Vagina (tissue), 2 donors: ENCODE measurements at regions not wholly inside any gene's neighbourhood (a gene's known extent, or its start where the extent isn't known, plus 50 kb on each side); places are given as distances from the start of the nearest gene placed in this dataset.

Experiments
- DNase-seq, 2 donors: peaks; one replicate each; pipeline ENCODE4 v3.0.0-alpha.2; 2017; ENCODE audit errors: extremely low spot score in 2 of 2
- H3K27ac ChIP-seq: fragments of 200-600 bp; sonication (generic); one replicate; pipeline ENCODE4 v1.5.1; 2019
- H3K27me3 ChIP-seq: fragments of 200-600 bp; sonication (generic); one replicate; pipeline ENCODE4 v1.5.1; 2019
- H3K36me3 ChIP-seq, 2 donors: fragments of 200-600 bp; sonication (generic); one replicate each; pipeline ENCODE4 v1.5.1; 2017 to 2019
- H3K4me1 ChIP-seq: fragments of 200-600 bp; sonication (generic); one replicate; pipeline ENCODE4 v1.5.1; 2019
- H3K4me3 ChIP-seq, 2 donors: fragments of 200-600 bp; sonication (generic); 1 replicate in 1 of 2; 2 replicates in 1 of 2; pipeline ENCODE4 v1.5.1; 2016 to 2019
- H3K9me3 ChIP-seq: fragments of 200-600 bp; sonication (generic); one replicate; pipeline ENCODE4 v1.5.1; 2019
- POLR2A ChIP-seq, 2 donors: fragments of 450-650 bp; IDR thresholded peaks; one replicate each; pipeline ENCODE4 v1.6.1; 2017; ENCODE audit warnings: antibody characterized with exemption in 2 of 2, mild to moderate bottlenecking in 2 of 2, moderate library complexity in 2 of 2
- POLR2AphosphoS5 ChIP-seq, 2 donors: sonication (generic); formaldehyde crosslinking; IDR thresholded peaks; one replicate each; pipeline ENCODE4 v1.9.0; 2017; ENCODE audit warnings: antibody characterized with exemption in 2 of 2, mild to moderate bottlenecking in 2 of 2, low read depth in 1 of 2; ENCODE audit not compliant: insufficient read depth in 1 of 2
- intact Hi-C: fragments of 100-400 bp; cut with DNase I; formaldehyde crosslinking; loops from one replicate; pipeline ENCODE4 v1.15.1; 2023
- TF ChIP-seq, protein P1 (sequence below), 3 experiments: fragments of 450-650 bp in 2 of 3; fragments of 200-600 bp in 1 of 3; sonication (generic) in 1 of 3; IDR thresholded peaks; one replicate each; pipeline ENCODE4 v1.5.1; 2017 to 2019; ENCODE audit warnings: antibody characterized with exemption in 3 of 3, mild to moderate bottlenecking in 2 of 3, moderate library complexity in 2 of 3

DNA sequence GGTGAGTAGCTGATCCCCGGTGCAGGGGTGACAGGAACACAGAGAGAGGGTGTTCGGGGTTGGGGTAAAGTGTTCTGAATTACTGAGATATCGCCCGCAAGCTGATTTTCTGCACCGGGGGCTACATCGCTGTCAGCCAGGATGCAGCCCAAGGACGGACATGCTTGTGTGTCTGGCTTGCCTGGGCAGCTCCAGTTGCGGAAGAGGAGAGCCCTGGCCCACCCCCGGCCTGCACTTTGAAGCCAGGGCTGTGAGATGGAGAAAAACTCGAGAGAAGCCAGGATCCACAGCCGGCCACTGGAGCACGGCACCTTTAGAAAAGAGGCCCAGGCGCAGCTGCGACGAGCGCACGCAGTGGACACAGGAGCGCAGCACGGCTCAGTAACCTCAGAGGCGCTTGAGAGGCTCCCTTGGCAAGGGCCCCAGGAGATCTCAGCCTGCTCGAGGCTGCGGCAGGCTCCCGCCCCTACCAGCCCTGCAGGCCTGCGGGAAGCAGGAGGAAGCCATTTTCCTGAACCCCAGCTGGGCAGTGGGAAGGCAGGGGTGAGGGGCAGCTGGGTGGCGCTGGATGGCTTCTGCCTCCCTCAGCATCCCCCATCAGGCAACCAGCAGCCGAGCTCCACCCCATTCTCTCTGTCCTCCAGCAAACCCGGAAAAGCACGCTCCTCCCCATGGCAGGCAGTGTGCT, 59.2 kb downstream of the C9orf50 start:
- no peak overlapping the region for H3K27ac ChIP-seq
- H3K4me1 ChIP-seq, result peaks cover 6% of the 10 kb centered on the region
- DNase-seq, result no peak
- H3K4me3 ChIP-seq, result no peak overlapping the region
- TF ChIP-seq POLR2A (IDR thresholded peaks at IDR 0.05) (no peak), POLR2AphosphoS5 (IDR thresholded peaks at IDR 0.05; ENCODE audit: insufficient read depth in 1 of 2, low read depth in 1 of 2) (no peak)
- TF ChIP-seq, protein P1, sequence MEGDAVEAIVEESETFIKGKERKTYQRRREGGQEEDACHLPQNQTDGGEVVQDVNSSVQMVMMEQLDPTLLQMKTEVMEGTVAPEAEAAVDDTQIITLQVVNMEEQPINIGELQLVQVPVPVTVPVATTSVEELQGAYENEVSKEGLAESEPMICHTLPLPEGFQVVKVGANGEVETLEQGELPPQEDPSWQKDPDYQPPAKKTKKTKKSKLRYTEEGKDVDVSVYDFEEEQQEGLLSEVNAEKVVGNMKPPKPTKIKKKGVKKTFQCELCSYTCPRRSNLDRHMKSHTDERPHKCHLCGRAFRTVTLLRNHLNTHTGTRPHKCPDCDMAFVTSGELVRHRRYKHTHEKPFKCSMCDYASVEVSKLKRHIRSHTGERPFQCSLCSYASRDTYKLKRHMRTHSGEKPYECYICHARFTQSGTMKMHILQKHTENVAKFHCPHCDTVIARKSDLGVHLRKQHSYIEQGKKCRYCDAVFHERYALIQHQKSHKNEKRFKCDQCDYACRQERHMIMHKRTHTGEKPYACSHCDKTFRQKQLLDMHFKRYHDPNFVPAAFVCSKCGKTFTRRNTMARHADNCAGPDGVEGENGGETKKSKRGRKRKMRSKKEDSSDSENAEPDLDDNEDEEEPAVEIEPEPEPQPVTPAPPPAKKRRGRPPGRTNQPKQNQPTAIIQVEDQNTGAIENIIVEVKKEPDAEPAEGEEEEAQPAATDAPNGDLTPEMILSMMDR (IDR thresholded peaks at IDR 0.05), result no peak
- no peaks in the 10 kb centered on the region for H3K36me3 ChIP-seq
- H3K9me3 ChIP-seq, result no peaks in the 10 kb centered on the region
- intact Hi-C loops, result loop anchor here (10.0 kb wide), 1 partner anchor 417 kb away; no protein-coding TSS in a partner anchor
- H3K27me3 ChIP-seq, result no peaks in the 10 kb centered on the region

DNA sequence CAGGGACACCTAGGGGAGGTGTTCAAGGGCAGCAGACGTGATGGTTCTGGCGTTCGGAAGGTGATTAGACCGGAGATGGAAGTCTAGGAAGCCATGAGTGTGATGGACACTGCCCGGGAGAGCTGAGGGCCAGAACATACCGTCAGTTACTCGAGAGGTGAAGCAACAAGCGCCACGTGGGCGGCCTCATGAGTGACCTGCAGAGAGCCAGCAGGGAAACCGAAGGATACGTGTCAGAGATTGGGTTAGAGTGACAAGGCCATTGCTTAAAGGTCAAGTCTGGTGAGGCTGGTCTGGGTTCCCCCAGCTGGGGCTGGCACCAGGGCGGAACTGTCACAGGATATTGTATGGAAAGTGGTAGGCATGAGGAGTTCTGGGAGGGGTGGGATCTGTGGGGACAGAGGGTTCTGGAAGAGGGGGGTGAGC, 60.0 kb downstream of the C9orf50 start:
- DNase-seq, result no peak
- Histone ChIP-seq H3K36me3 (no peaks in the 10 kb centered on the region), H3K27ac (no peak overlapping the region), H3K9me3 (no peaks in the 10 kb centered on the region), H3K27me3 (no peaks in the 10 kb centered on the region), H3K4me1 (peaks cover 6% of the 10 kb centered on the region), H3K4me3 (no peak overlapping the region)
- TF ChIP-seq POLR2A (IDR thresholded peaks at IDR 0.05) (no peak), POLR2AphosphoS5 (IDR thresholded peaks at IDR 0.05; ENCODE audit: insufficient read depth in 1 of 2, low read depth in 1 of 2) (no peak)
- TF ChIP-seq, protein P1 (IDR thresholded peaks at IDR 0.05), result no peak
- intact Hi-C loops, result loop anchor here (10.0 kb wide), 1 partner anchor 416 kb away; no protein-coding TSS in a partner anchor

DNA sequence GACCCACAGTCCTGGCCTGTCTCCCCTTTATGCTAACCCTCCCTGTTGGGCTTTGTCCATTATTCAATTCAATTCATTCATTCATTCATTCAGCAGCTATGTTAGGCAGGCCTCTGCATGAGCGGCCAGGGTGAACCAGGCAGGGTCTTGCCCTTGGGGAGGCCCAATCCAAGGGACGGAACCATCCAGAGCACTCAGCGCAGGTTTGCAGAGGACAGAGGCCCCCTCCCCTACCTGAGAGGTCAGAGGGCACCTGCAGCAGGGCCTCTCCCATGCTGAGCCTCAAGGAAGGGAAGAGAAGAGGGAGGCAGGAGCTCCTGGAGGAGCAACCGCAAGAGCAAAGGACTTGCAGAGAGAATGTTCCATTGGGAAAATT, 61.4 kb downstream of the C9orf50 start:
- TF ChIP-seq POLR2A (IDR thresholded peaks at IDR 0.05) (no peak), POLR2AphosphoS5 (IDR thresholded peaks at IDR 0.05; ENCODE audit: insufficient read depth in 1 of 2, low read depth in 1 of 2) (no peak)
- TF ChIP-seq, protein P1 (IDR thresholded peaks at IDR 0.05), result no peak
- intact Hi-C loops, result loop anchor here (10.0 kb wide), 1 partner anchor 45 kb away; no protein-coding TSS in a partner anchor
- no peaks in the 10 kb centered on the region for H3K9me3 ChIP-seq
- H3K27ac ChIP-seq, result no peak overlapping the region
- no peak overlapping the region for H3K4me3 ChIP-seq
- H3K36me3 ChIP-seq, result no peaks in the 10 kb centered on the region
- H3K27me3 ChIP-seq, result no peaks in the 10 kb centered on the region
- DNase-seq, result no peak
- peaks cover 6% of the 10 kb centered on the region for H3K4me1 ChIP-seq

DNA sequence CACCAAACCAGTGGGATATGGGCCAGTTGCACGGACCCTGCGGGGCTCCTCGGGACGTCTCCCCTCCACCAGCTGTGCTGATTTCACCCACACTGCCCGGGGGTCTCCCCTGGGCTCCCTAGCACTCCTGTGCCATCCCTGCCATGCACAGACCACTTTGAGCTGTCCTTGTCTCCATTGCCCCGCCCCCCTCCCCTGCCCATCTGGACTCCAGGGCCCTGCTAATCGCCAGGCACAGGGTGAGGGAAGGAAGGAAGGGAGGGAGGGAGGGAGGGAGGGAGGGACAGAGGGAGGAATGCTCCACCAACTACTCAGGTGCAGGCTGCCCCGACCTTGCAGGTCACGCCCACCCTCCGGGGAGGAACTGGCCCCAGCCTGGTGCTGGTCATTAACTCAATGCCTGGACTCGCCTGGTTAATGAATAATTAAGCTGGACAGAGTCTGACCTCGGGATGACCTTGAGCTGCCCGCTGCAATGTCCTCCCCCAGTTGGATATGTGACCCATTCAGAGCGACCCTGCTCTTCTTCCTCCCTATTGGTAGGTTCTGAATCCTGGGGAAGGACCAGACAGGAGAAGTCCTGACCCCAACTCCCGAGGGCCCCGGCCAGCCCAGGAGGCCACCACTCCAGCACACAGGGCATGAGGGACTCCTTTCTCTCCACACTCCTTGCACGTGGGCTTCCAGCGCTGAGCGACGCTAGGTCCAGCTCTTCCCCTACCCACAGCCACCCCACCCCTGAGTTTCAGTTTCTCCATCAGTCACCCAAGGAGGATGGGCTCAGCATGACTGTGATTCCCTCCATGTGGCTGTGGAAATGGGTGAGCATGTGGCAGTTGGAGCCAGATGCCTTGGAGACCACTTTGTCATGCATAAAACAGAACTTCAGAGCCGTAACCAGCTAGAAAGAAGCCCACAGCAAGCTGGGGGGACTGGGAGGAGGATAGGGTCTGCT, 62.1 kb downstream of the C9orf50 start:
- intact Hi-C loops, result loop anchor here (10.0 kb wide), 1 partner anchor 46 kb away; no protein-coding TSS in a partner anchor
- Histone ChIP-seq H3K4me1 (peaks cover 6% of the 10 kb centered on the region), H3K27me3 (no peaks in the 10 kb centered on the region), H3K9me3 (no peaks in the 10 kb centered on the region), H3K36me3 (no peaks in the 10 kb centered on the region), H3K27ac (no peak overlapping the region), H3K4me3 (no peak overlapping the region)
- no peak for DNase-seq
- TF ChIP-seq POLR2AphosphoS5 (IDR thresholded peaks at IDR 0.05; ENCODE audit: insufficient read depth in 1 of 2, low read depth in 1 of 2) (no peak), POLR2A (IDR thresholded peaks at IDR 0.05) (no peak)
- TF ChIP-seq, protein P1 (IDR thresholded peaks at IDR 0.05), result no peak
